Glutamatergic neuron (in vitro differentiated cells): ENCODE measurements at regions not wholly inside any gene's neighbourhood (a gene's known extent, or its start where the extent isn't known, plus 50 kb on each side); places are given as distances from the start of the nearest gene placed in this dataset.

Source experiments
- DNase-seq: peaks from one replicate; pipeline ENCODE4 v3.0.0; 2022
- H3K27ac Mint-ChIP-seq: one replicate; pipeline ENCODE4 v1.8.0; 2020; ENCODE audit warnings: mild to moderate bottlenecking, mixed read lengths, inconsistent platforms; ENCODE audit not compliant: unreplicated experiment
- H3K27me3 Mint-ChIP-seq: one replicate; pipeline ENCODE4 v1.8.0; 2020; ENCODE audit warnings: mild to moderate bottlenecking, moderate library complexity, mixed read lengths, inconsistent platforms; ENCODE audit not compliant: unreplicated experiment
- H3K36me3 Mint-ChIP-seq: one replicate; pipeline ENCODE4 v1.8.0; 2020; ENCODE audit warnings: mild to moderate bottlenecking, mixed read lengths, inconsistent platforms; ENCODE audit not compliant: unreplicated experiment
- H3K4me1 Mint-ChIP-seq: one replicate; pipeline ENCODE4 v1.8.0; 2020; ENCODE audit warnings: mild to moderate bottlenecking, low read depth, mixed read lengths, inconsistent platforms; ENCODE audit not compliant: unreplicated experiment
- H3K4me3 Mint-ChIP-seq: one replicate; pipeline ENCODE4 v1.8.0; 2020; ENCODE audit warnings: mild to moderate bottlenecking, mixed read lengths, inconsistent platforms; ENCODE audit not compliant: unreplicated experiment
- H3K9me3 Mint-ChIP-seq: one replicate; pipeline ENCODE4 v1.8.0; 2020; ENCODE audit warnings: mild to moderate bottlenecking, moderate library complexity, mixed read lengths, inconsistent platforms; ENCODE audit not compliant: unreplicated experiment
- CTCF ChIP-seq: fragments of 200-600 bp; sonication (generic); IDR thresholded peaks from one replicate; pipeline ENCODE4 v1.5.0; 2021; ENCODE audit not compliant: partially characterized antibody, unreplicated experiment

GRCh38 chr4:11053601-11054220 is 369.1 kb upstream of the CLNK start:
- H3K27me3 Mint-ChIP-seq, result no peaks in the 10 kb centered on the region
- H3K4me3 Mint-ChIP-seq, result no peak overlapping the region
- H3K36me3 Mint-ChIP-seq, result peaks cover 4% of the 10 kb centered on the region
- TF ChIP-seq CTCF, result no peak
- DNase-seq, result no peak
- H3K9me3 Mint-ChIP-seq, result no peaks in the 10 kb centered on the region
- H3K4me1 Mint-ChIP-seq, result no peaks in the 10 kb centered on the region
- H3K27ac Mint-ChIP-seq, result no peak overlapping the region

GRCh38 chr4:11051181-11051580 is 366.6 kb upstream of the CLNK start:
- Mint-ChIP-seq H3K4me3 (no peak overlapping the region), H3K27me3 (no peaks in the 10 kb centered on the region), H3K9me3 (no peaks in the 10 kb centered on the region), H3K36me3 (peaks cover 5% of the 10 kb centered on the region), H3K4me1 (no peaks in the 10 kb centered on the region), H3K27ac (no peak overlapping the region)
- DNase-seq, result no peak
- TF ChIP-seq CTCF, result no peak

GRCh38 chr4:11050766-11051165 is 366.2 kb upstream of the CLNK start:
- Mint-ChIP-seq H3K36me3 (peaks cover 9% of the 10 kb centered on the region), H3K27ac (no peak overlapping the region), H3K27me3 (no peaks in the 10 kb centered on the region), H3K9me3 (no peaks in the 10 kb centered on the region), H3K4me1 (no peaks in the 10 kb centered on the region), H3K4me3 (no peak overlapping the region)
- no peak for DNase-seq
- no peak for TF ChIP-seq CTCF

GRCh38 chr4:11049001-11049400 is 364.4 kb upstream of the CLNK start:
- peaks cover 2% of the 10 kb centered on the region for H3K27me3 Mint-ChIP-seq
- no peaks in the 10 kb centered on the region for H3K9me3 Mint-ChIP-seq
- peaks cover 13% of the 10 kb centered on the region for H3K36me3 Mint-ChIP-seq
- TF ChIP-seq CTCF, result no peak
- DNase-seq, result no peak
- H3K4me1 Mint-ChIP-seq, result no peaks in the 10 kb centered on the region
- no peak overlapping the region for H3K27ac Mint-ChIP-seq
- H3K4me3 Mint-ChIP-seq, result no peak overlapping the region

- TF ChIP-seq CTCF, result no peak
- no peak for DNase-seq
- H3K4me3 Mint-ChIP-seq, result no peak overlapping the region
- no peak overlapping the region for H3K27ac Mint-ChIP-seq
- peaks cover 3% of the 10 kb centered on the region for H3K9me3 Mint-ChIP-seq
- peaks cover 2% of the 10 kb centered on the region for H3K27me3 Mint-ChIP-seq
- no peaks in the 10 kb centered on the region for H3K4me1 Mint-ChIP-seq
- peaks cover 16% of the 10 kb centered on the region for H3K36me3 Mint-ChIP-seq
Observed at GRCh38 chr4:11042760-11043159, 358.2 kb upstream of the CLNK start.
